ENCODE measurements at regions not wholly inside any gene's neighbourhood (a gene's known extent, or its start where the extent isn't known, plus 50 kb on each side); places are given as distances from the start of the nearest gene placed in this dataset.

DNA sequence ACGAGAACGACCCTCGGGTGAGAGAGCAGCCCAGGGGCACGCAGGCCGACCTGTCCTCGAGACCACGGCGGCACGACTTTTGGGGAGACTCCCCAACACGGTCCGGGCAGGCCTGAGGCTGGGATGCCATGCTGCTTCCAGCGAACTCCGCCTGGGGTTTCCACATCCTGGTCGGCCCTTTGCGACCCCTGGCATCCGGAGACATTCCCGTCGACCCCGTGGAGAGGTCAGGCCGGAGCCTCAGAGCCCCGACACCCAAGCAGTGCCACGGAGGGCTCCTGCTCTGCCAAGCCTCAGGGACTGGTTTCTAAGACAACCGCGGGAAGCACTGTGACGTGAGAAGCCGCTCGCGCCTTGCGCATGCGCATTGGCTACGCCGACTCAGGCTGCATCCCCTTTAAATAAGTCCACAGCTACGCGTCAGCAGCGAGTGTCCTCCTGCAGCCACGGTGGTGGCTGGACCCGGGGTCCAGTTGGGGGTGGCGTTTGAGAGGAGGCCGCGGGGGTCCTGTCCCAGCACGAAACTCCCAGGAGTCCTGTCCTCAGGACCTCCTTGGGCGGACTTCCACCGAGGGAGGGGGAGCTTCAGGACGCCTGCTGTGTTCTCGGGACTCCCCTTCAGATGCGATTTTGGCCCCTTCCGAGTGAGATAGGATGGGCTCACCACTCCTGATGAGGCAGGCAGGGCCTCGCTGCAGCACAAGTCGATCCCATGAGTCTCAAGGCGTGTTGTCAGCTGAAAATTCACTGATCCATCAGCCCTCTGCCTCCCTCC lies 1089.3 kb upstream of the DEFB115 start:
- Histone ChIP-seq H3K4me3 (no peak overlapping the region), H3K4me1 (no peaks in the 10 kb centered on the region), H3K27ac (no peak overlapping the region), H3K4me2 (no peak overlapping the region), H3K9me3 (no peaks in the 10 kb centered on the region; the same call in 2 of the 3 replicates)
- TF ChIP-seq NPAS2 (CRISPR knock-in tag; IDR thresholded peaks at IDR 0.05; ENCODE audit: borderline replicate concordance) (no peak), RFX5 (IDR thresholded peaks at IDR 0.05) (no peak), CHD4 (IDR thresholded peaks at IDR 0.05; ENCODE audit: borderline replicate concordance) (no peak), USF2 (IDR thresholded peaks at IDR 0.05) (no peak), NFE2L2 (conservative IDR thresholded peaks at IDR 0.05; ENCODE audit: low read length) (no peak), ZSCAN20 (CRISPR knock-in tag; IDR thresholded peaks at IDR 0.05) (no peak), PHF8 (IDR thresholded peaks at IDR 0.05; ENCODE audit: borderline replicate concordance, low read depth) (no peak), RCOR1 (IDR thresholded peaks at IDR 0.05; ENCODE audit: low read depth, low read length) (no peak), HDAC2 (IDR thresholded peaks at IDR 0.05) (no peak), BHLHE40 (IDR thresholded peaks at IDR 0.05; ENCODE audit: low read depth, low read length) (no peak), NR3C1 (IDR thresholded peaks at IDR 0.05) (no peak), FOSL2 (IDR thresholded peaks at IDR 0.05) (no peak), FOSL2 (CRISPR knock-in tag; IDR thresholded peaks at IDR 0.05) (no peak), SMC3 (IDR thresholded peaks at IDR 0.05) (no peak), EP300 (IDR thresholded peaks at IDR 0.05) (no peak), REST (IDR thresholded peaks at IDR 0.05) (no peak), KDM5A (IDR thresholded peaks at IDR 0.05) (no peak), ESRRA (IDR thresholded peaks at IDR 0.05; ENCODE audit: borderline replicate concordance, low read length) (no peak), HOXA7 (CRISPR knock-in tag; IDR thresholded peaks at IDR 0.05) (no peak), RNF2 (IDR thresholded peaks at IDR 0.05; ENCODE audit: borderline replicate concordance, low read depth) (no peak)
- POLR2A ChIA-PET = no interaction called here
- CTCF ChIA-PET = no interaction called here
- 64% methylated on average over 28 of the region's 50 CpGs for WGBS (ENCODE audit: missing lambda C conversion rate)
- no peak for DNase-seq (ENCODE audit: low read depth in 1 of 2, low spot score in 1 of 2)
- no peak for ATAC-seq
- FAIRE-seq = no peak

- 60% methylated on average over 11 of the region's 11 CpGs for WGBS (ENCODE audit: missing lambda C conversion rate)
- POLR2A ChIA-PET = no interaction called here
- Histone ChIP-seq H3K4me3 (no peak overlapping the region), H3K4me2 (no peak overlapping the region), H3K9me3 (no peaks in the 10 kb centered on the region; the same call in 2 of the 3 replicates), H3K27ac (no peak overlapping the region), H3K4me1 (no peaks in the 10 kb centered on the region)
- no peak for DNase-seq (ENCODE audit: low read depth in 1 of 2, low spot score in 1 of 2)
- CTCF ChIA-PET = no interaction called here
- ATAC-seq = no peak
- no peak for FAIRE-seq
- TF ChIP-seq CHD4 (IDR thresholded peaks at IDR 0.05; ENCODE audit: borderline replicate concordance) (no peak), HOXB5 (CRISPR knock-in tag; IDR thresholded peaks at IDR 0.05) (no peak), ZFP36 (IDR thresholded peaks at IDR 0.05; ENCODE audit: borderline replicate concordance, partially characterized antibody) (no peak), SREBF2 (IDR thresholded peaks at IDR 0.05) (no peak), JUNB (IDR thresholded peaks at IDR 0.05) (no peak), CEBPB (IDR thresholded peaks at IDR 0.05) (no peak), FOSB (CRISPR knock-in tag; IDR thresholded peaks at IDR 0.05) (no peak), POLR2AphosphoS2 (conservative IDR thresholded peaks at IDR 0.05; ENCODE audit: low read length) (no peak), CBX2 (IDR thresholded peaks at IDR 0.05; ENCODE audit: borderline replicate concordance, low read depth) (no peak), NPAS2 (CRISPR knock-in tag; IDR thresholded peaks at IDR 0.05; ENCODE audit: borderline replicate concordance) (no peak), KDM1A (IDR thresholded peaks at IDR 0.05; ENCODE audit: low read depth) (no peak), HEYL (CRISPR knock-in tag; IDR thresholded peaks at IDR 0.05) (no peak), CTCF (IDR thresholded peaks at IDR 0.05) (no peak)
- TF ChIP-seq, protein P1, sequence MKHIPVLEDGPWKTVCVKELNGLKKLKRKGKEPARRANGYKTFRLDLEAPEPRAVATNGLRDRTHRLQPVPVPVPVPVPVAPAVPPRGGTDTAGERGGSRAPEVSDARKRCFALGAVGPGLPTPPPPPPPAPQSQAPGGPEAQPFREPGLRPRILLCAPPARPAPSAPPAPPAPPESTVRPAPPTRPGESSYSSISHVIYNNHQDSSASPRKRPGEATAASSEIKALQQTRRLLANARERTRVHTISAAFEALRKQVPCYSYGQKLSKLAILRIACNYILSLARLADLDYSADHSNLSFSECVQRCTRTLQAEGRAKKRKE (CRISPR knock-in tag; IDR thresholded peaks at IDR 0.05; ENCODE audit: low read depth) = no peak
- TF ChIP-seq, protein P2, sequence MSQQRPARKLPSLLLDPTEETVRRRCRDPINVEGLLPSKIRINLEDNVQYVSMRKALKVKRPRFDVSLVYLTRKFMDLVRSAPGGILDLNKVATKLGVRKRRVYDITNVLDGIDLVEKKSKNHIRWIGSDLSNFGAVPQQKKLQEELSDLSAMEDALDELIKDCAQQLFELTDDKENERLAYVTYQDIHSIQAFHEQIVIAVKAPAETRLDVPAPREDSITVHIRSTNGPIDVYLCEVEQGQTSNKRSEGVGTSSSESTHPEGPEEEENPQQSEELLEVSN (IDR thresholded peaks at IDR 0.05; ENCODE audit: borderline replicate concordance, low read depth) = no peak
Observed at GRCh38 chr20:30168800-30169138, 1088.7 kb upstream of the DEFB115 start.

Measured in A549 (cell line).